UCSD-AML1 (cell line): ENCODE measurements at regions not wholly inside any gene's neighbourhood (a gene's known extent, or its start where the extent isn't known, plus 50 kb on each side); places are given as distances from the start of the nearest gene placed in this dataset.
"Not testable (repeated sequence)": the region's sequence is repeated elsewhere in the genome, so short reads cannot be mapped to it uniquely, and the experiment has no call there.

Experiments used
- DNase-seq: peaks from one replicate; lab custom pipeline; 2025; ENCODE audit not compliant: unreplicated experiment; lab: John Stamatoyannopoulos, UW

DNA sequence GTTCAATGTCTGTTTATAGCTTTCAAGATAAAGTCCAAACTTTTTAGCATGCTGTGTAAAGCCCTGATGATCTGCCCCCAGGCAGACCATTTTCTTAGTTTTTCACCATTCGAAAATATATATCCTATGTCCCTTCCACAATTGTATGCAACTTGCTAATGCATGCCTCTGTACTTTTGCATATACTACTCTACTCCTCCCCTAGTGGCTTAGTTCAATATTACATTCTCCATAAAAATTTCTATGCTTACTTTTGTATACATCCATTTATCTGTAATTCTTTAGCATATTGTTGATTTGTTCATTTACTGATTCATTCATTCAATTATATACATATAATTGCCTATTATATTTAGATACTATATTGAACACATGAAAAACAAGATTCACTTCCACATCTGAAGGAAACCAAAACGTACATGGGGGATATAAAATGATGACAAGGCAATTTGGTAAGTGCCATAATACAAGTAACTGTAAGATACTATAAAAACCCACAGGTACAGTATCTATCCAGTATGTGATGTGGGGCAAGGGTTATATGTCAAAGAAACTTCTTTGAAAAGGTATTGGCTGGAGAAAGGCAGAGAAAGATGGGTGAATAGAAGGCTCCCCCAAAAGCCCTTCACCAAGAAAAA is 902.5 kb downstream of the FAM133A start:
- DNase-seq, result no peak

DNA sequence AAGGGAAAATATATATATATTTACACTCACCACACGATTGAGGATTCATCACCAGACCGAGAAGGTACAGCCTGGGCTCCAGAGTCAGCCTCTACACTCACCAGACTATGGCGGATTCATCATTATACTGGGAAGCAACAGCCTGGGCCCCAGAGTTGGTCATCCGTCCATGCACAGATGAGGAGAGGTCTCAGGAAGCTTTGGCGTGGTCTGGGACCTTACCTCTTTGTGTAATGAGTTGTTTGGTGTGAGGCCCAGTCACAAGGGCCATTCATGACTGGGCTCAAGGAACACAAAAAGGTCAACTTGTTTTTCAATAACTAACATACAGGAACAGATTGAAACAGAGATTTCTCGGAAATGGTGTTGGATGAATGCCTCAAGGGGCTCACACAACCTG is 926.1 kb downstream of the FAM133A start:
- DNase-seq, result no peak

DNA sequence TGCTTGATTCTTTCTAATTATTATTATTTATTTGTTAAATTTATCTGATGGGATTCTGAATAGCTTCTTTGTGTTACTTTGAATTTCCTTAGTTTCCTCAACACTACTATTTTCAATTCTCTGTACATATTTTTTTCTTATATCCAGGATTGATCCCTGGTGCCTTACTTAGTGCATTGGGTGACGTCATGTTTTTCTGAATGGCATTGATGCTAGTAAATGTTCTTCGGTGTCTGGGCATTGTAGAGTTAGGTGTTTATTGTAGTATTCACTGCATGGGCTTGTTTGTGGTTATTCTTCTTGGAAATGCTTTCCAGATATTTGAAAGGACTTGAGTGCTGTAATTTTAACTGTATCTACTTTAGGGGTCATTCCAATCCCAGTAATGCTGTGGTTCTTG is 938.1 kb downstream of the FAM133A start:
- DNase-seq, result no peak

DNA sequence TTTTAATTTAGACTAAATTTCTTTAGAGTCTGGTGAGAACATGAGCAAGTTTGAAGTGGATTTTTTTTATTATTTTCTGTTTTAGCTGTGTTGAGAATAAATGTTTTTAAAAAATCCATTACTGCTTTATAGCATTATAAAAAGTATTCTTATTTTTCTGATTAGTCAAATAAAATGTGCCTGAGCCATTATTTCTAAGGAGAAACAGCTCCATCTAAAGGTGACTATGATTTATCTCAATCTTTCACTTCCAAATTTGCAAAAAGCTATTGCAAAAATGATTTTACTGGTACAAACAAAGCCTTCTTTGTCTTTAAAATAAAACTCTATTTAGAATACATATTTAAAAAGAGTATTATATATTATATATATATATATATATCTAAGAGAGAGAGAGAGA is 959.2 kb downstream of the FAM133A start:
- DNase-seq, result no peak

DNA sequence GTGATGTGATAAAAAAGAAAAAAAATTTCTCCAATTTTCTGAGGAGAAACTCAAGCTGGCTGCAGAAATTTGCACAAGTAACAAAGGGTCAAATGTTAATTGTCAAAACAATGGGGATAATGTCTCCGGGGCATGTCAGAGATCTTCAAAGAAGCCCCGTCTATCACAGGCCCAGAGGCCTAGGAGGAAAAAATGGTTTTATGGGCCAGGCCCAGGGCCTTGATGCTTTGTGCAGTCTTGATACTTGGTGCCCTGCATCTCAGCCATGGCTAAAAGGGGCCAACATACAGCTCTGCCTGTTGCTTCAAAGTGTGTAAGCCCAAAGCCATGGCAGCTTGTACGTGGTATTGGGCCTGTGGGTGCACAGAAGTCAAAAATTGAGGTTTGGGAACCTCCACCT is 961.0 kb downstream of the FAM133A start:
- DNase-seq, result no peak

DNA sequence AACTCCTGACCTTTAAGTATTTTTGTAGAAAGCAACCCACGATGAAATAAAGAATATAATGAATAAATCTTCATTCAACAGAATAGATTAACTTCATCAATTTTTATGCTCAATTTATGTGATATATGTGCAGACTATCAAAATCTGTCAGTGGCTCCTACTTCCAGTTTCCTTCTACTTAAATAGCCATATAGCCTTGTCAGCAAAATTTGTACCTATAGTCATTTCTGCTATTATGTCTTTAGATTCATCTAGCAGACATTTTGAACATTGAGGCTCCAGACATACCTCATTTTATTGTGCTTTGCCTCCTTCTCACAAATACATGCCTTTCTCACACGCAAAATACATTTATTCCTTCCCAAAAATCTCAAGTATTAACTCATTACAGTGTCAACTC is 971.7 kb downstream of the FAM133A start:
- DNase-seq, result no peak

DNA sequence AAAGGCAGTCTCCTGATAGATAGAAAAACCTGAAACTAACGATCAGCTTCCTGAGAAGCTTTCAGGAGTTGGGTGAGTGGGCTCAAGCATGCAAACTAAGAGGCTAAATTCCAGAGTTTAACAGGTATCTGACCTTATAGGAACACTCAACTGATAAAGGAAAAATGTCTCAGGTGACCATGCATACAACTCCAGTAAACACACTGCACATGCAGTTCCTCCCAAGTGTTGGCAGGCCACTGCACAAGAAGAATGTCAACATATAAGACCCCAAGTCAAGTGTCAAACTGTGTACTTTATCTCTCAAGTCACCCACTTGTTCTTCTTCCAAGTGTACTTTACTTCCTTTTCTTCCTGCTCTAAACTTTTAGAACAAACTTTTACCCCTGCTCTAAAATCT is 981.2 kb downstream of the FAM133A start:
- DNase-seq, result no peak

DNA sequence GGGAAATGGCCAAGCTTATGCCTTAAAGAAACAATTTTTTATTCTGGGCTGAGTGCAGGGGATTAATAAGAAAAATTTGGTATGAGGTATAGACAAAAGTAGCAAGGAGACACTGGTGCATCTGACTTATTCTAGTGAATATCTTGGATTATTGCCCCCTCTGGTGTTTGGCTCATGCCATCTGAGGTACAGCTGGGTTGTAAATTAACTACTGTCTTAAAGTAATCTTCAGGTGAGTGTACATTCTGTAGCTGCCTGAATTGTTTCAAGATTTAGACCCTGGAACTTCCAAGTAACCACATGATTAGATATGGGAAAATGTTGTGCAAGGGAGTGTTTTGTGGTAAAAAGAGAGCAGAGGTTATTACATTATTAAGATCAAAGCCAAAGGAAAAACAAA is 988.7 kb downstream of the FAM133A start:
- DNase-seq, result no peak

DNA sequence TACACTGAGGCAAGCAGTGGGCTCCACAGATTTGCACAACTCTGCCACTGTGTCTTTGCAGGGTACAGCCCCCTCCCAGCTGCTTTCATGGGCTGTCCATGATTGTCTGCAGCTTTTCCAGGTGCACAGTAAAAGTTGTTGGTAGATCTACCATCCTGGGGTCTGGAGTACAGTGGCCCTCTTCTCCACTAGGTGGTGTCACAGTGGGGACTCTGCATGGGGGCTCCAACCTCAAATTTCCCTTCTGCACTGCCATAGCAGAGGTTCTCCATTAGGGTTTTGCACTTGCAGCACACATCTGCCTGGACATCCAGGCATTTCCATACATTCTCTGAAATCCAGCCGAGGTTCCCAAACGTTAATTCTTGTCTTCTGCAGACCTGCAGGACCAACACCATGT is 1002.3 kb downstream of the FAM133A start:
- DNase-seq, result no peak

DNA sequence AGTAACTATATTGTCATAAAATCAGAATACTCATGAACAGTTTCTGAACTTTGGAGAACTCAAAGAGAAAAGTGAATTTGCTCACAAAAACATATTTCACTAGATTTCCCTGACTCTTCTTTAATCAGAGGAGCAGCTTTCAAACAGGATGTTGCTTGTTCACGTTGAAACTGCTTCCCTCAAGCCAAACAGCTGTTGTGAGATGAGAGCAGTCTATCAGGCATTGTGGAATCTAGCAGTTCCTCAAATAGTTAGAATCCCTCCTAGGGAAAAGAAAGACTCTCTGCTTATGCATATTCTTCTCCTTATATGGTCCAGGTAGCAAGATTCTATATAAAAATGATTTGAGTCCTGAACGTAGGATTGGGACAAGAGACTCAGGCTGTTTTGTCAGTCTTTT is 1012.1 kb downstream of the FAM133A start:
- no peak for DNase-seq

DNA sequence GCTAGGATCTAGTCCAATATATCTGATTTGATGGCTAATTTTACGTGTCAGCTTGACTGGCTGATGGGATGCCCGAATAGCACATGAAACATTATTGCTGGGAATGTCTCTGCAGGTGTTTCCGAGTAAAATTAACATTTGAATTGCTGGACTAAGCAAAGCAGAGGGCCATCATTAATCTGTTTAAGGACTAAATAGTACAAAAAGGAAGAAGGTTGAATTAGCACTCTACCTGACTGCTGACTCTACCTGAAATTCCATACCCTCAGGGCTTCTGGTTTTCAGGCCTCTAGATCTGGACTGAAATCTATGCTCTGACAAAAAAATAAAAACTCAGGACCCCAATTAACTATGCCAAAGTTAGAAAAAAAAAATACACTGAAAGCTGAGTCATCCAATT is 1021.9 kb downstream of the FAM133A start:
- DNase-seq, result no peak

DNA sequence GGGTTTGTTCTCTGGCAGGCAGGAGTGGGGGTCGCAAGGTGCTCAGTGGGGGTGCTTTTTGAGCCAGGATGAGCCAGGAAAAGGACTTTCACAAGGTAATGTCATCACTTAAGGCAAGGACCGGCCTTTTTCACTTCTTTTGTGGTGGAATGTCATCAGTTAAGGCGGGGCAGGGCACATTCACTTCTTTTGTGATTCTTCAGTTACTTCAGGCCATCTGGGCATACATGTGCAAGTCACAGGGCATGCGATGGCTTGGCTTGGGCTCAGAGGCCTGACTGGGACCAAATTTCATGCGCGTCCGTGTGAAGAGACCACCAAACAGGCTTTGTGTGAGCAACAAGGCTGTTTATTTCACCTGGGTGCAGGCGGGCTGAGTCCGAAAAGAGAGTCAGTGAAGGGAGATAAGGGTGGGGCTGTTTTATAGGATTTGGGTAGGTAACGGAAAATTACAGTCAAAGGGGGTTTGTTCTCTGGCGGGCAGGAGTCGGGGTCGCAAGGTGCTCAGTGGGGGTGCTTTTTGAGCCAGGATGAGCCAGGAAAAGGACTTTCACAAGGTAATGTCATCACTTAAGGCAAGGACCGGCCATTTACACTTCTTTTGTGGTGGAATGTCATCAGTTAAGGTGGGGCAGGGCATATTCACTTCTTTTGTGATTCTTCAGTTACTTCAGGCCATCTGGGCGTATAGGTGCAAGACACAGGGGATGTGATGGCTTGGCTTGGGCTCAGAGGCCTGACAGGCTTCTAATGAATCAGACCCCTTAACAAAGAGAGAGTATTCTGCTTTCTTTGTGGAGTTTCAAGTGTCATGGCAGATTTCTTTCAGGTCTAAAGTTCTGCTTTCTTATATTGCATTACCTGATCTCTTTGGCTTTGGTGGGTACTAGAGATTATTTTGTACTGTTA is 1030.6 kb downstream of the FAM133A start:
- DNase-seq, result not testable (repeated sequence)

DNA sequence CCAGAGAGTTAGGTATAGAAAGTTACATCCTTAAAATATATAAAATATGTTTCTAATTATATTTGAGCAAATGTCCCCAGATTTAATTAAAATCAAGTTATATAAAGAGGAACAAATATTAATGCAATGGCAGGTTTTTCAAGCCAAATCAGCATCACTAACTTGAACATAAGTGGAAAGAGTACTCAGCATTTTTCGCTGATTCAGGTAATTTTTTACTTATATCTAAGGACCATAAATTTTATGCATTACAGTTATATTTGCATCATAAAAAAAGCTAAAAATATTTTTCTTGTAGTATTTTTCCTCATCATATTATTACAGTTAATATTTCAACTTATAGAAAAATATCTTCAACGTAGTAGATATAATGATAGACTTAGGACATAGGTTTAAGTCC is 1047.4 kb downstream of the FAM133A start:
- DNase-seq, result no peak

DNA sequence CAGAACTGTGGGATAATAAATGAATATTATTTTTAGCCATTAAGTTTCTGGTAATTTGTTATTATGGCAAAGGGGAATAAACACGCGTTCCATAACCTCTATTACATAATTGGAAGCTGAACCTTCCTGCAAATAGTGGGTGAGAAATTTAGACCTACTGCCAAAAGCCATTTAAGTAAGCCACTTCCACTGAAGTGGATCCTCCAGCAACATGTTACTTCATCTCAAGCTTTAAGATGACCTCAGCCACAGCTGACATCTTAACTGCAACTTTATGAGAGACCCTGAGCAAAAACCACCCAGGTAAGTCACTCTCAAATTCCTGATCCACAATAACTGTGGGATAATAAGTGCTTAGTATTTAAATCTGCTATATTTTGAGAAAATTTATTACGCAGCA is 1048.6 kb downstream of the FAM133A start:
- no peak for DNase-seq

DNA sequence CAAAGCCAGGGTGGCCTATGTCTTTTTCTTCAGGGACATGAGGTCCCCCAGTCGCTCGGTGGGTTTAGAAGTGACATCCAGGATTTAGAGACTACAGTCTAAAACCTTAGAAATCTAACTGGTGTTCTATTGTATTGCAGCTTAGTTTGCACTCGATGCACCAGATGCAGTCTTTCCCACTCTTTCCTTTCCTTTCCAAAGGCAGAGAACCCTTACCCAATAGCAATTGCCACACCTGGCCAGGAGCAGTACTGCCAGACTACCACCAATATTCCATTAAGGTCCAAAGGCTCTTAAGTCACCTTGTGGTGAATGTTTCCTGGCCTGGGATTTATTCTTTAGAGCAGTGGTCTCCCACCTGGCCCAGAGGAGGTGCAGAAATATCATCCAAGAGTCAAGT is 1068.8 kb downstream of the FAM133A start:
- DNase-seq, result no peak

DNA sequence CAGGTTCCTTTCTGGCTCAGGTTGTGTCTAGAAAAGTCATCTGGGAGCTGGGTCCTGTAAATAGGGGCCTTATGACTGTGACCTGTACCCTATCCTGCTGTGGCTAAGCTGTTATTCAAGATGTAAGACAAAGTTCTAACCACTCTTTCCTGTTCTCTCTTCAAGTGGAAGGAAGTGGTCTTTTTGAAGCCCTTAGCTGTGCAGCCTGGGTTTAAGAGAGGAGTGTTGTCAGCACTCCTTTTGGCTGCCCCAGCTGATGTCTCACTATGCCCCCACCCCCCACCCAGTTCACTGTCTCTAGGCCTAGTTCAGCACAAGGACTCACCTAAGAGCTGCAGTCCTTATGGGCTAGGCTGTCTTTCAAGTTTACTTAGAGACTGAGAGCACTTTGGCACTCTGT is 1069.5 kb downstream of the FAM133A start:
- DNase-seq, result peak; percentile 31

DNA sequence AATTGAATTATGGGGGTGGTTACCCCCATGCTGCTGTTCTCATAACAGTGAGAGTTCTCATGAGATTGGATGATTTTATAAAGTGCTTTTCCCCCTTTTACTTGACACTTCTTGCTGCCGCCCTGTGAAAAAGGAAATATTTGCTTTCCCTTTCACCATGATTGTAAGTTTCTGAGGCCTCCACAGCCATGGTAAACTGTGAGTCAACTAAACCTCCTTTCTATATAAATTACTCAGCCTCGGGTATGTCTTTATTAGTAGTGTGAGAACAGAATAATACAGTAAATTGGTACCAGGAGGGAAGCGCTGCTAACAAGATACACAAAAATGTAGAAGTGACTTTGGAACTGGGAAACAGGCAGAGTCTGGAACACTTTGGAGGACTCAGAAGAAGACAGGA is 1070.8 kb downstream of the FAM133A start:
- DNase-seq, result no peak

DNA sequence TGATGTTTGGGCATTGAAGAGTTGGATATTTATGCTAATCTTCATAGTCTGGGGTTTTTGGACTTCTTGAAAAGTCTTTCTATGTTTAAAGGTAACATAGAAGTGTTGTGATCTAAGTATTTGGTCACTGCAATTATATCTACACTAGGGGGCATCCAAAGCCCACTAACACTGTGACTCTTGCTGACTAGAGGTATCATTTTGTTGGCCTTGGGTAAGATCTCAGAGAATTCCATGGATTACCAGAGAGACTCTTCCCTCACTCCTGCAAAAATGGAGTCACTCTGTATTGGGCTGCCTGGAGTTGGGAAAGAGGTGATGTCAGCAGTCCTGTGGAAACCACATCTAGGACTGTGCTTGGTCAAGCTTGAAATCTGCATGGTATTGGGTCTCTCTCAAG is 1077.6 kb downstream of the FAM133A start:
- DNase-seq, result no peak

DNA sequence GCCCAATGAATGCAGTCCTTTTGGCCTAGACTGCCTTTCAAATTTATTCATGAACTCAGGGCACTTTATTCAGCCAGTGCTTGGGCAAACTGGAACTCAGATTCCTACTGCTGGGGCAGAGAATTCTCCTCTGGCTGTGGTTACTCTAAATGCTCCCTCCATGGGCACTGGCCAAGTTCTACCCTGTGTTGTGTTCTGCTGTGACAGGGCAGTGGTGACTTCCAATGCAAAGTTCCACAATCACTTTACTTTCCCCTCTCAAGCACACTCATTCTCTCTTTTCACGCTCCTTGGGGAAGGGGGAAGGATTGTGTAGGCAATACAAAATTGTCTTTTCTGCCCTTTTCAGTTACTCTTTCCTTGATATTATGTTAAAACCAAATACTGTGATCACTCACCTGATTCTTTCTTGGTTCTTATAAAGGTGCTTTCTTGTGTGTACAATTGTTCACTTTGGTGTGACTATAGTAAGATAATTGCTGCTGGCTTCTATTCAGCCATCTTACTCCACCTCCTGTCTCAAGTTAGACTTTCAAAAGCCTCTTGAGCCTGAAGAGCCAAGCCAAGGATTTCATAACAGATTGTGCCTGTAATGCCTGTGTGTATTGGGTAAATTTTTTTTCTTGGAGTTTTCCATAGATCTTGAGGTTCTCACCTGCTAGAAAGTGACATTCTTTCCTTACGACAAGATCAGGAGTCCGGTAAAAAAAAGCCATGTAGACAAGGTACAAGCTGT is 1078.6 kb downstream of the FAM133A start:
- no peak for DNase-seq

DNA sequence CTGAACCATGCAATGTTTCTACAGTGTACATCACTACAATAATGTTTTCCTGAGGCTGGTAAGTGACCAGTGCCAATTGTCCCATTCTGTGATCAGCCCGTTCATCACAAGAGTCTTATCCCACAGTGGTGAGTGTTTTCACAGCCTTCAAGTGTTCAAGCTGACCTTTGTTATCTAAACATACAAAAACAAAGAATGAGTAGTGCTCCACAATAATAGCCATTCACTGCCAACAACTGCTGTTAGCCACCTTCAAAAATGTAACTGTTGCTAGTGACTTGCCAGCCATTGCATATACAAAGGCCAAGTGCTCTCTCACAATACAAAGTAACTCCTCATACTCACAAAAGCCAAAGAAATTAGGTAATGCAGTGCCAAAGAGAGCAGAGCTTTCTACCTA is 1084.1 kb downstream of the FAM133A start:
- no peak for DNase-seq

DNA sequence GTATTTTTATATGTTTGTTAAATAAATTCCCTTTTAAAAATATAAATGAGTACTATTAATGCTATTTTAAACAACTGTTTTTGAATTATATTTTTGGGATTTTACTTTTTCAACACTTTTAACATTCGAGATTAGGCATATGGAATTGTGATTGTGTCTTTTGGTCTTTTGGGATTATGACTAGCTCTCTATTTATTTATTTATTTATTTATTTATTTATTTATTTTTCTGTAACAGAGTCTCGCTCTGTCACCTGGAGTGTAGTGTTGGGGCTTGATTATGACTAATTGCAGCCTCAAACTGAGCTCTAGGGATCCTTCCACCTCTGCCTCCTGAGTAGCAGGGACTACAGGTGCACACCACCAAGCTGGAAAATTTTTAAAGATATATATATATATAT is 1101.6 kb downstream of the FAM133A start:
- DNase-seq, result no peak

DNA sequence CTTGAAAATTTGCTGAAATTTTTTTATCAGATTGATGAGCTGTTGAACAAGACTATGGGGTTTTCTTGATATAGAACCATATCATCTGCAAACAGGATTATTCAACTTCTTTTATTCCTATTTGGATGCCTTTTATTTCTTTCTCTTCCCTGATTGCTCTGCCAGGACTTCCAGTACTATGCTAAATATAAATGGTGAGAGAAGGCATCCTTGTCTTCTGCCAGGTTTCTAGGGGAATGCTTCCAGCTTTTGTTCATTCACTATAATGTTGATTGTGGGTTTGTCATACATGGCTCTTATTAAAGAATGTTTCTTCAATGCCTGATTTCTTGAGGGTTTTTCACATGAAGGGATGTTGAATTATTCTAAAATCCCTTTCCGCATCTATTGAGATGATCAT is 1139.5 kb downstream of the FAM133A start:
- DNase-seq, result no peak
